ENCODE measurements at regions not wholly inside any gene's neighbourhood (a gene's known extent, or its start where the extent isn't known, plus 50 kb on each side); places are given as distances from the start of the nearest gene placed in this dataset.
"Not testable (repeated sequence)": the region's sequence is repeated elsewhere in the genome, so short reads cannot be mapped to it uniquely, and the experiment has no call there.

DNA sequence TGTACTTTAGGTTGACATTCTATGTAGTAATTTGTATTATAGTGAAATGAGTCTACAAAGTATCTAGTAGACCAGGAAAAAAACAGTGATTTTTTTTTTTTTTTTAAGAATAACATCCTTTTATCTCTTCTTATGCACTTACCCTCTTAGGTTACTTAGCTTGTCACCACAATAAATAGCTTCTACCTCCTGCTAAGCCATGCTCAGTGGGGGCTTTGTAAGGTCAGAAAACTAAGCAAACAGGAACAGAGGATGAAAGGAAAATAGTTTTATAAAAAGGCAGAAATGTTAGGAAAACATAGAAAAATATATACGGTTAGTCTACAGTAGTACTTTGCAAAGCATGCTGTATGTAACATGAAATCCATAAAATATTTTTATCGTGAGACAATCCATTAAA is 385.3 kb upstream of the ATXN7L3B start:
- intact Hi-C loops (cut with DNase I): no loop called here
- DNase-seq (ENCODE audit: low spot score): no peak

- no peak for DNase-seq (ENCODE audit: low spot score)
- intact Hi-C loops (cut with DNase I): no loop called here
Measured at GRCh38 chr12:74166096-74166495, 371.5 kb upstream of the ATXN7L3B start.

- intact Hi-C loops (cut with DNase I): no loop called here
- DNase-seq (ENCODE audit: low spot score): no peak
Measured at GRCh38 chr12:74169607-74170006, 368.0 kb upstream of the ATXN7L3B start.

- DNase-seq (ENCODE audit: low spot score): no peak
Measured at GRCh38 chr12:74170645-74171477, 366.8 kb upstream of the ATXN7L3B start.

DNA sequence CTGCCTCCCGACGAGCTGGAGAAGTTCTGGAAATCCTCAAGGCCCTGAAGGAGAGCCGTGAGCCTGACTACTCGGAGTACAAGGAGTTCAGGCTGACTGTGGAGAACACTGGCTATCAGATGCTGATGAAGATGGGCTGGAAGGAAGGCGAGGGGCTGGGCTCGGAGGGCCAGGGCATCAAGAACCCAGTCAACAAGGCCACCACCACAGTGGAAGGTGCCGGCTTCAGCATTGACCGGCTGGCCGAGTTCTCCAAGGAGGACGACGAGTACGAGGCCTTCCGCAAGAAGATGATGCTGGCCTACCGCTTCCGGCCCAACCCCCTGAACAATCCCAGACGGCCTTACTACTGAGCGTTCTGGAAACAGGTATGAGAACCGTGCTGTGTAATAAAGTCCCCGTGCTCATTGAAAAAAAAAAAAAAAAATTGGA is 366.1 kb upstream of the ATXN7L3B start:
- DNase-seq (ENCODE audit: low spot score): no peak
- intact Hi-C loops (cut with DNase I): no loop called here

More at GRCh38 chr12:74170645-74171477, 366.8 kb upstream of the ATXN7L3B start:
- intact Hi-C loops (cut with DNase I): no loop called here

DNA sequence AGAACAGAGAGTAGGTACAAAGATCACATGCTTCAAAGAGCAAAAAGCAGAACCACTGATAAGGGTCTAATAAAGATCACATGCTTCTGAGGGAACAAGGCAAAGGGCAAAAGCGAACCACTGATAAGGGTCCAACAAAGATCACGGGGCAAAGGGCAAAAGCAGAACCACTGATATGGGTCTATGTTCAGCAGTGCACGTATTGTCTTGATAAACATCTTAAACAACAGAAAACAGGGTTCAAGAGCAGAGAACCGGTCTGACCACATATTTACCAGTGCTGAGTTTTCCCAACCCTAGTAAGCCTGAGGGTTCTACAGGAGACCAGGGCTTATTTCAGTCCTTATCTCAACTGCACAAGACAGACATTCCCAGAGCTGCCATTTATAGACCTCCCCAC is 362.7 kb upstream of the ATXN7L3B start:
- intact Hi-C loops (cut with DNase I); DNase-seq (ENCODE audit: low spot score): not testable (repeated sequence)

DNA sequence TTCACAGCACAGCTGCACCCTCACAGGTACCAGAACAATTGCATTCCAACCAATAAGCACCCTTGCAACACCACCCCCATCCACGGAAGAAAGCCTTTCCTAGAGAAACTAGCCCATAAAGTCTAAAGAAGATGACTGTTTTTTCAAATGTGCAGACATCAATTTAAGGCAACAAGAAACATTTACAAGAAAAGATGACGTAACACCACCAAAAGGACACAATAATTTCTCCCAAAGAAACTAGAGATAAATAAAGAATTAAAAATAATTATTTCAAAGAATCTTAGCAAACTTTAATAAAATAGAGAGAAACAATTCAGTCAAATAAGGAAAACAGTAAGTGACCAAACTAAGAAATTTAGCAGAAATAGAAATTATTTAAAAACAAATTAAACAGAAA is 352.3 kb upstream of the ATXN7L3B start:
- no peak for DNase-seq (ENCODE audit: low spot score)
- intact Hi-C loops (cut with DNase I): no loop called here

DNA sequence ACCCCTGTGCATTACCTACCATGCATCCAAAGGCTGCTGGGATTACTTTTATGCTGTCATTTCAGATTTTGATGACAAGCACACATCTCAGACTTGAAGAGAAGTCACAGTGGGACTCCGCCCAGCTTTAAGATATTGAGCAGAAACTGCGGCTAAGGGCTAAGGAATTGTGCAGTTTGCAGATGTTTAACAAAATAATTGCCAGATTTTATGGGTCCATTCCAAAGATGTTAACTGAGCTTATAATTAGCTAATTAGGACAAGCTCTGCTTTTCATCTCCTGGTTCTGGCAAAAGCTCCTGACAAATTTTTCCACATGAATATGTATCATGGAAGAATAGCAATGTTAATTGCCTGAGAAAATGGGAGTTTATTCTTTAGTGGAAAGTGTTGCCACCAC is 344.4 kb upstream of the ATXN7L3B start:
- DNase-seq (ENCODE audit: low spot score): no peak
- intact Hi-C loops (cut with DNase I): no loop called here

- DNase-seq (ENCODE audit: low spot score): no peak
- intact Hi-C loops (cut with DNase I): no loop called here
Measured at GRCh38 chr12:74204236-74204635, 333.4 kb upstream of the ATXN7L3B start.

DNA sequence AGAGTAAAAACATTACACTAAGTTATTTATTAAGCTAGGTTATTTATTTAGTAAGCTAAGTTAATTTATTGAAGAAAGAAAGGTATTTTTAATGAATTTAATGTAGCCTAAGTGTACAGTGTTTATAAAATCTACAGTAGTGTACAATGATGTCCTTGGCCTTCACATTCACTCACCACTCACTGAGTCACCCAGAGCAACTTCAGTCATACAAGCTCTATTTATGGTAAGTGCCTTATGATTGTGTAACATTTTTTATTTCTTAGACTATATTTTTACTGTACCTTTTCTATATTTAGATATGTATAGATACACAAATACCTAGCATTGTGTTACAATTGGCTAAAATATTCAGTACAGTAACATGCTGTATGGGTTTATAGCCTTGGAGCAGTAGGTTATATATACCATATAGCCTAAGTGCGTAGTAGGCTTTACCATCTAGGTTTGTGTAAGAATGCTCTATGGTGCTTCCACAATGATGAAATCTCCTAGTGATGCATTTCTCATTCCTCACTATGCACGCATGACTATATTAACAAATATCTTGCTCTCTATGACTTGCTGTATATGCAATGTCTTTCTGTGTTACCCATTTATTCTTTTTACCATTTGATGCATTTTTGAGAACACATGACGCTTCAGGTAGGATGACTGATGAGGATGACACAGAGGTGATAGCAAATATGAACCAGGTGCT is 309.6 kb upstream of the ATXN7L3B start:
- intact Hi-C loops (cut with DNase I): no loop called here
- DNase-seq (ENCODE audit: low spot score): no peak

DNA sequence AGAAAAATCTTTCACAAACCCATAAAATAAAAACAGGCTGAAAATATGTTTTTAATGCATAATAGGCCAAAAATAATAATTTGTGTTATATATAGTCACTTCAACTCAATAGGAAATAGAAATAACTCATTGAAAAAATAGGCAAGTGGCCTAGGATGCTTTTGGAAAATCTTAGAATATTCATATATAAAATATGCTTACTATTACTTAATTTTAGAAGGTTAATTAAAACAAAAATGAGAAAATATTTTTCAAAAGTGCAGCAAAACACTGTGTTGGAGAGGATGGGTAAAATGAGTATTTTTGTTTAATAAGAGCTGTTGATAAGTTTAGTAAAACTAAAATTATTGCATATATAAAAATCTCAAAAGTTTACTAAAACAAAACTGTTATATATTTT is 308.0 kb upstream of the ATXN7L3B start:
- no peak for DNase-seq (ENCODE audit: low spot score)
- intact Hi-C loops (cut with DNase I): no loop called here

DNA sequence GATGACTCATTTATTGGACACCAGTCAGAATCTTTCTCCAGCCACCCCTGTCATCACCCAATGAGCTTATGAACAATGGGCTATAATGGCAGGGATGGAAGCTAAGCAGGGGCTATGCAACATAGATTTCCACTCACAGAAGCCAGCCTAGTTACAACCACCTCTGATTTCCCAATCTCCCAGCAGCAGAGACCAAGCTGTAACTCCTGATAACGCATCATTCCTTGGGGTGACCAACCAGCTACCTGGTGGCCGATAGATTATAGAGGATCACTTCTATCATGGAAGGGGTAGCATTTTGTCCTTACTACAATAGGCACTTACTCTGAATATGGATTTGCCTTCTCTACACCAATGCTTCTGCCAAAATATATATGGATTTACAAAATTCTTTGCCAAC is 302.3 kb upstream of the ATXN7L3B start:
- no peak for DNase-seq (ENCODE audit: low spot score)
- intact Hi-C loops (cut with DNase I): no loop called here

- DNase-seq (ENCODE audit: low spot score): no peak
- intact Hi-C loops (cut with DNase I): no loop called here
Measured at GRCh38 chr12:74241341-74241740, 296.3 kb upstream of the ATXN7L3B start.

DNA sequence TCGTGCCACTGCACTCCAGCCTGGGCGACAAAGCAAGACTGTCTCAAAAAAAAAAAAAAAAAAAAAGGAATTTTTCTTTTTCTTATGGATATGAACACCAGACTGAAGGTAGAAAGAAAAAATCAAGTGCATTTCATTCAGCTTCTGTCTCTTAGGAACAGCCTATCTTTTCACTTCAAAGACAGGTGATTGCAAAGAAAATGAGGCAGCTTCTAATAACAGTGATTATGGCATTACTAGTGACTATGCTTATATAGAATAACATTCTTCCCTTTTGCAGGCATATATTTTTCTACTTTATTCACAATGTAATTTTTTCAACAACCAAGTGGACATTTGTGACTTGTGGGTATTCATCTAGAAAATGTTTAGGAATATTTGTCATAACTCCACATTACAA is 295.5 kb upstream of the ATXN7L3B start:
- intact Hi-C loops (cut with DNase I): no loop called here
- DNase-seq (ENCODE audit: low spot score): no peak

DNA sequence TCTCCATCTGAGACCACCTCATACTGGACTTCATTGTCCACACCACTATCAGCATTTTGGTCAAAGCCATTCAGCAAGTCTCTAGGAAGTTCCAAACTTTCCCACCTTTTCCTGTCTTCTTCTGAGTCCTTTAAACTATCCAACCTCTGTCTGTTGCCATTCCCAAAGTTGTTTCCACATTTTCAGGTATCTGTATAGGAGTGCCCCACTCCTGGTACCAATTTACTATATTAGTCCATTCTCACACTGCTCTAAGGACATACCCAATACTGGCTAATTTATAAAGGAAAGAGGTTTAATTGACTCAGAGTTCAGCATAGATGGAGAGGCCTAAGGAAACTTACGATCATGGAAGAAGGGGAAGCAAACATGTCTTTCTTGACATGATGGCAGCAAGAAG is 292.2 kb upstream of the ATXN7L3B start:
- intact Hi-C loops (cut with DNase I): no loop called here

GRCh38 chr12:74250891-74251290 is 286.7 kb upstream of the ATXN7L3B start:
- no peak for DNase-seq (ENCODE audit: low spot score)
- intact Hi-C loops (cut with DNase I): no loop called here

More for the DNA sequence above, 292.2 kb upstream of the ATXN7L3B start:
- DNase-seq (ENCODE audit: low spot score): no peak

- intact Hi-C loops (cut with DNase I); DNase-seq (ENCODE audit: low spot score): not testable (repeated sequence)
Measured at GRCh38 chr12:74253826-74254225, 283.8 kb upstream of the ATXN7L3B start.

DNA sequence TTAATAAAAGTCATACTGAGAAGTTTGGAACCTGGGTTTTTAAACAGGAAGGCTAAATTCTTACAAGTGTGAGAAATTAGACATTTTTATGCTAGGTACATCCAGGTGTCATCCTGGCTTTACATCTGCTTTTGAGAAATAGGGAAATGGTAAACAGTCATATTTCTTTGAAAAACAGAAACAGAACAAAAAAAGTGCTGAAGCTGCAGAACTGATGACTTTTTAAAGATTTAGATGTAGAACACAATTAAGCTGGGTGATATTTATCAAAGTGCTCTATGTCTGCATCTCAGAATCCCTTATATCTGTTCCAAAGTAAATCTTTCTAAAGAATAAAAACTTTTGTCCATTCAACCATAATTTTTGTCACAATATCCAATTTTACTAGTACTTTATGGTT is 282.9 kb upstream of the ATXN7L3B start:
- intact Hi-C loops (cut with DNase I): no loop called here
- DNase-seq (ENCODE audit: low spot score): no peak

- intact Hi-C loops (cut with DNase I): no loop called here
- DNase-seq (ENCODE audit: low spot score): no peak
Measured at GRCh38 chr12:74259199-74259598, 278.4 kb upstream of the ATXN7L3B start.

DNA sequence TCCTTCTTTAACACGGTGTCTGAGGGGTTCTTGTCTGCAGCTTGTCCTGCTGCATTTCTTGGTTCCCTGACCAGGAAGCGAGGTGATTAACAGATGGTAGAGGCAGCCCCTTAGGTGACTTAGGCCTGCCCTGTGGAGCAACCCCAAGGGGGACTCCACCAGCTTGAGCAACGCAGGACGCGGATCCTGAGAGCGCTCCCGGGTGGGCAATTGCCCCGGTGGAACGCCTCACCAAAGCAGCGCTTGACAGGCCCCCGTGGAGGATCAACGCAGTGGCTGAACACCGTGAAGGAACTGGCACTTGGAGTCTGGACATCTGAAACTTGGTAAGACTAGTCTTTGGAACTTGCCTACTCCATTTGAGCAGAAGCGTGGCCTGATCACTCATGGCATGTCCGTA is 272.9 kb upstream of the ATXN7L3B start:
- no peak for DNase-seq (ENCODE audit: low spot score)
- intact Hi-C loops (cut with DNase I): no loop called here

- intact Hi-C loops (cut with DNase I); DNase-seq (ENCODE audit: low spot score): not testable (repeated sequence)
Measured at GRCh38 chr12:74269355-74269754, 268.3 kb upstream of the ATXN7L3B start.

All from cardiac septum (tissue), 1 donor.